ENCODE measurements at regions not wholly inside any gene's neighbourhood (a gene's known extent, or its start where the extent isn't known, plus 50 kb on each side); places are given as distances from the start of the nearest gene placed in this dataset.
"Not testable (repeated sequence)": the region's sequence is repeated elsewhere in the genome, so short reads cannot be mapped to it uniquely, and the experiment has no call there.

GRCh38 chr9:102205251-102205650 lies 466.8 kb upstream of the GRIN3A start:
- CTCF ChIA-PET = no interaction called here
- Histone ChIP-seq H3K27me3 (ENCODE audit: control insufficient read depth, insufficient read depth, low read length) (no peaks in the 10 kb centered on the region), H3K4me3 (ENCODE audit: low read depth, low read length) (no peak overlapping the region), H3K36me3 (ENCODE audit: control insufficient read depth, insufficient read depth, low read length) (no peaks in the 10 kb centered on the region)
- TF ChIP-seq CTCF (IDR thresholded peaks at IDR 0.05; ENCODE audit: insufficient read depth, low read depth, low read length) = no peak
- POLR2A ChIA-PET = no interaction called here
- no peak for DNase-seq (ENCODE audit: low read depth)

- Histone ChIP-seq H3K27me3 (ENCODE audit: control insufficient read depth, insufficient read depth, low read length) (no peaks in the 10 kb centered on the region), H3K36me3 (ENCODE audit: control insufficient read depth, insufficient read depth, low read length) (no peaks in the 10 kb centered on the region), H3K4me3 (ENCODE audit: low read depth, low read length) (no peak overlapping the region)
- no peak for DNase-seq (ENCODE audit: low read depth)
- ChIA-PET CTCF (no interaction called here), POLR2A (no interaction called here)
- TF ChIP-seq CTCF (IDR thresholded peaks at IDR 0.05; ENCODE audit: insufficient read depth, low read depth, low read length) = no peak
Measured at GRCh38 chr9:102202126-102202525, 463.7 kb upstream of the GRIN3A start.

- no peak overlapping the region for H3K4me3 ChIP-seq (ENCODE audit: low read depth, low read length)
- no peak for TF ChIP-seq CTCF (IDR thresholded peaks at IDR 0.05; ENCODE audit: insufficient read depth, low read depth, low read length)
- no peak for DNase-seq (ENCODE audit: low read depth)
- H3K27me3 ChIP-seq (ENCODE audit: control insufficient read depth, insufficient read depth, low read length) = no peaks in the 10 kb centered on the region
- ChIA-PET POLR2A (no interaction called here), CTCF (no interaction called here)
- no peaks in the 10 kb centered on the region for H3K36me3 ChIP-seq (ENCODE audit: control insufficient read depth, insufficient read depth, low read length)
Measured at GRCh38 chr9:102185962-102186361, 447.5 kb upstream of the GRIN3A start.

GRCh38 chr9:102185371-102185770 lies 446.9 kb upstream of the GRIN3A start:
- ChIA-PET CTCF (no interaction called here), POLR2A (no interaction called here)
- no peak for TF ChIP-seq CTCF (IDR thresholded peaks at IDR 0.05; ENCODE audit: insufficient read depth, low read depth, low read length)
- H3K36me3 ChIP-seq (ENCODE audit: control insufficient read depth, insufficient read depth, low read length) = no peaks in the 10 kb centered on the region
- H3K4me3 ChIP-seq (ENCODE audit: low read depth, low read length) = no peak overlapping the region
- DNase-seq (ENCODE audit: low read depth) = no peak
- no peaks in the 10 kb centered on the region for H3K27me3 ChIP-seq (ENCODE audit: control insufficient read depth, insufficient read depth, low read length)

- Histone ChIP-seq H3K36me3 (ENCODE audit: control insufficient read depth, insufficient read depth, low read length) (no peaks in the 10 kb centered on the region), H3K27me3 (ENCODE audit: control insufficient read depth, insufficient read depth, low read length) (no peaks in the 10 kb centered on the region), H3K4me3 (ENCODE audit: low read depth, low read length) (no peak overlapping the region)
- no peak for TF ChIP-seq CTCF (IDR thresholded peaks at IDR 0.05; ENCODE audit: insufficient read depth, low read depth, low read length)
- ChIA-PET POLR2A (no interaction called here), CTCF (no interaction called here)
- DNase-seq (ENCODE audit: low read depth) = no peak
Measured at GRCh38 chr9:102178811-102179210, 440.4 kb upstream of the GRIN3A start.

- POLR2A ChIA-PET = not testable (repeated sequence)
Measured at GRCh38 chr9:102174202-102174601, 435.8 kb upstream of the GRIN3A start.

More at GRCh38 chr9:102174202-102174601, 435.8 kb upstream of the GRIN3A start:
- H3K27me3 ChIP-seq (ENCODE audit: control insufficient read depth, insufficient read depth, low read length); DNase-seq (ENCODE audit: low read depth); H3K4me3 ChIP-seq (ENCODE audit: low read depth, low read length); H3K36me3 ChIP-seq (ENCODE audit: control insufficient read depth, insufficient read depth, low read length); CTCF ChIA-PET: not testable (repeated sequence)

All from BJ (cell line).